ENCODE measurements at regions not wholly inside any gene's neighbourhood (a gene's known extent, or its start where the extent isn't known, plus 50 kb on each side); places are given as distances from the start of the nearest gene placed in this dataset.

DNA sequence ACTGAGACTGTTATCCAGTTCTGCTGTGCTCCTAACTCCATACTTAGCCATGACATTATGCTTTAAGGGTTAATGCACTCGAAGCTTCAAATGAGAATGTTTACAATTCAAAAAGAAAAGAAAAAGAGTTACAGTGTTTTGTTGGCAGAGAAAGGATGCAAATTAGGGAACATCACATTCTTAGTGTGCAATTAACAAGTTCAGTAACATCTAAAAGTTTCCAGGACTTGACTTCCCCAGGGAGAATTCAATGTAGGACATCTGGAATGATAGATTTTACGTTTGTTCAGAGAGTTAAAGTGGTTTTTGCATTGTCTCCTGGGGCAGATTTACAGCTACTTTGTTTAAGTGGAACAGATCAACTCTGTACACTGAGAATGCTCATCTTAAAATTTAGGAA lies 525.2 kb downstream of the LIG4 start:
- no peak overlapping the region for H3K4me3 ChIP-seq (ENCODE audit: low read length)
- DNase-seq (ENCODE audit: low read depth) = no peak
- TF ChIP-seq, protein P1, sequence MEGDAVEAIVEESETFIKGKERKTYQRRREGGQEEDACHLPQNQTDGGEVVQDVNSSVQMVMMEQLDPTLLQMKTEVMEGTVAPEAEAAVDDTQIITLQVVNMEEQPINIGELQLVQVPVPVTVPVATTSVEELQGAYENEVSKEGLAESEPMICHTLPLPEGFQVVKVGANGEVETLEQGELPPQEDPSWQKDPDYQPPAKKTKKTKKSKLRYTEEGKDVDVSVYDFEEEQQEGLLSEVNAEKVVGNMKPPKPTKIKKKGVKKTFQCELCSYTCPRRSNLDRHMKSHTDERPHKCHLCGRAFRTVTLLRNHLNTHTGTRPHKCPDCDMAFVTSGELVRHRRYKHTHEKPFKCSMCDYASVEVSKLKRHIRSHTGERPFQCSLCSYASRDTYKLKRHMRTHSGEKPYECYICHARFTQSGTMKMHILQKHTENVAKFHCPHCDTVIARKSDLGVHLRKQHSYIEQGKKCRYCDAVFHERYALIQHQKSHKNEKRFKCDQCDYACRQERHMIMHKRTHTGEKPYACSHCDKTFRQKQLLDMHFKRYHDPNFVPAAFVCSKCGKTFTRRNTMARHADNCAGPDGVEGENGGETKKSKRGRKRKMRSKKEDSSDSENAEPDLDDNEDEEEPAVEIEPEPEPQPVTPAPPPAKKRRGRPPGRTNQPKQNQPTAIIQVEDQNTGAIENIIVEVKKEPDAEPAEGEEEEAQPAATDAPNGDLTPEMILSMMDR (IDR thresholded peaks at IDR 0.05; ENCODE audit: insufficient read depth, low read depth, low read length, missing control alignments) = no peak

GRCh38 chr13:107685876-107686275 lies 529.5 kb downstream of the LIG4 start:
- no peak overlapping the region for H3K4me3 ChIP-seq (ENCODE audit: low read length)
- DNase-seq (ENCODE audit: low read depth) = no peak
- TF ChIP-seq, protein P1 (IDR thresholded peaks at IDR 0.05; ENCODE audit: insufficient read depth, low read depth, low read length, missing control alignments) = no peak

GRCh38 chr13:107681600-107681999 lies 533.7 kb downstream of the LIG4 start:
- DNase-seq (ENCODE audit: low read depth) = no peak
- no peak overlapping the region for H3K4me3 ChIP-seq (ENCODE audit: low read length)
- TF ChIP-seq, protein P1 (IDR thresholded peaks at IDR 0.05; ENCODE audit: insufficient read depth, low read depth, low read length, missing control alignments) = no peak

DNA sequence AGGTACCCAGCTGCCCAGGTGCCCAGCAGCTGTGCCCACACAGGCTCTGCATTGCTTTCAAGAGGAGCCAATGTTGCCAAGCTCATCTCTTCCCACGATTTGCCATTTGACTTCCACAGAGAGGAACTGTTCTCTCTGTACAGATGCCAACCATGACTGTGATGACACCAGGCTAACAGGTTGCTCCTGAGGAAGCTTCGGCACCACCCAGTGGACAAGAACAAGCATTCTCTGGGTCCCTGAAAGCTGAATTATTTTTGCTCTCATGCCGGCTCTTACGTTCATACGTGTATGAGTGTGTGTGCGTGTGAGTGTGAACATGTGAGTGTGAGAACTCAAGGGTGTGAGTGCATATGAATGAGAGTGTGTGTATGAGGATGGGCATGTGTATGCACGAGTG lies 535.2 kb downstream of the LIG4 start:
- no peak overlapping the region for H3K4me3 ChIP-seq (ENCODE audit: low read length)
- DNase-seq (ENCODE audit: low read depth) = no peak
- TF ChIP-seq, protein P1 (IDR thresholded peaks at IDR 0.05; ENCODE audit: insufficient read depth, low read depth, low read length, missing control alignments) = no peak

GRCh38 chr13:107678075-107678689 lies 537.2 kb downstream of the LIG4 start:
- TF ChIP-seq, protein P1 (IDR thresholded peaks at IDR 0.05; ENCODE audit: insufficient read depth, low read depth, low read length, missing control alignments) = no peak
- no peak overlapping the region for H3K4me3 ChIP-seq (ENCODE audit: low read length)
- no peak for DNase-seq (ENCODE audit: low read depth)

- H3K4me3 ChIP-seq (ENCODE audit: low read length) = no peak overlapping the region
- no peak for DNase-seq (ENCODE audit: low read depth)
- TF ChIP-seq, protein P1 (IDR thresholded peaks at IDR 0.05; ENCODE audit: insufficient read depth, low read depth, low read length, missing control alignments) = no peak
These were observed 539.3 kb downstream of the LIG4 start for GRCh38 chr13:107675847-107676550.
